ENCODE measurements at regions not wholly inside any gene's neighbourhood (a gene's known extent, or its start where the extent isn't known, plus 50 kb on each side); places are given as distances from the start of the nearest gene placed in this dataset.

DNA sequence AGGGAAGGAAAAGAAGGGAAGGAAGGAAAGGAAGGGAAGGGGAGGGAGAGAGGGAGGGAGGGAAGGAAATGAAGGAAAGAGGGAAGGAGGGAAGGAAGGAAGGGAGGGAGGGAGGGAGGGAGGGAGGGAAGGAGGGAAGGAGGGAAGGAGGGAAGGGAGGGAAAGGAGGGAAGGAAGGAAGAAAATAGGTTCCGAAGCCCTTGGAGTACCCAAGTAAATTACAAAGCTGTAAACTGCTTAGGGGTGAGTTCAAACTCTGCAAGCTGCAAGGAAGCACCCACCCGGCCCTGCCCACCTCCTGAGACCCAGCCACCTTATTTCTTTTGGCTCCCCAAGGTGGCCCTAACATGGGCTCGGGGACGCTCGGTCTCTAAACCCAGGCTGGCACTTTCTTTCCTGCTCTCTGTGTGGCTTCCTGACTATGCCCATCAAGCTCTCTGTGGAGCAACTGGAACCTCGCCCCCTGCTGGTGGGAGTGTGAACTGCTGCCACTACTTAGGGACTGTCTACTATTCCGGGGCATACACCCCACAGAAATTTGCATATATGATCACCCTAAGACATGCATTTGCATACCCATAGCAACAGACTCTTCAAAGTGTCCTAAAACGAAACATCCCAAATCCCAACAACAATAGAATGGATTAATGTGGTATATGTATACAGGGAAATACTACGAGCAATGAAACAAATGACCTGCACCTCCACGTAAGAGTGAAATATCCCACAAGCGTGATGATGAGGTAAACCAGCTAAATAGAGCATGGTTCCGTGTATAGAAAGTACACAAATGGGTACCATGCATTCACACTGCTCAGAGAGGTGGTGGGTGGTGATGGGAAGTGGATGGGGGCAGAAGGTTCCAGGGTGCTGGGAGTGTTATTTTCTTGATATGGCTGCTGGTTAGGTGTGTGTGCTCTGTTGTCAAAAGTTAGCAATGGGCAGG is 151.7 kb upstream of the TBL1X start:
- no peak for FAIRE-seq
- no peak for DNase-seq (ENCODE audit: low spot score)

- FAIRE-seq: no peak
- DNase-seq (ENCODE audit: low spot score): no peak
Observed at GRCh38 chrX:9315086-9315485, 149.8 kb upstream of the TBL1X start.

- DNase-seq (ENCODE audit: low spot score) (no peak), FAIRE-seq (no peak)
Observed at GRCh38 chrX:9316096-9316495, 148.8 kb upstream of the TBL1X start.

DNA sequence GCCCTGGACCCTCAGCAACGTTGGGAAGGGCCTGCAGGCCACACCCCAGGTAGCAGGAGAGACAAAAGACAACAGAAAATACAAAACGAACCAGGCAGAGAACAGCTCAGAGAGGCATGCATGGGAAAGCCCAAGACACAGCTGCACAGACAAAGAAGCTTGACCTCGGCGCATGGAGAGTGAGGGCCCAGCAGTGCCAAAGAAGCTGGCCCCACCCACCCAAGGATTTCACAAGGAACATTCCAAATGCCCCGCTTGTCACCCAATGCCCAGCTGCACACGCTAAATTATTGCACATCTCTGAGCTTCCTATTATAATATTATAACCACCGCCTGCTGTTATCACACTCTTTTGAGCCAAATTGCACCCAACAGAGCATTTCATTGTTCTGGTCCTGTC is 147.7 kb upstream of the TBL1X start:
- no peak for FAIRE-seq

GRCh38 chrX:9318213-9318612 is 146.6 kb upstream of the TBL1X start:
- FAIRE-seq (no peak), DNase-seq (ENCODE audit: low spot score) (no peak)

More for the DNA sequence above, 147.7 kb upstream of the TBL1X start:
- DNase-seq (ENCODE audit: low spot score): no peak

GRCh38 chrX:9318766-9319165 is 146.1 kb upstream of the TBL1X start:
- FAIRE-seq: no peak

DNA sequence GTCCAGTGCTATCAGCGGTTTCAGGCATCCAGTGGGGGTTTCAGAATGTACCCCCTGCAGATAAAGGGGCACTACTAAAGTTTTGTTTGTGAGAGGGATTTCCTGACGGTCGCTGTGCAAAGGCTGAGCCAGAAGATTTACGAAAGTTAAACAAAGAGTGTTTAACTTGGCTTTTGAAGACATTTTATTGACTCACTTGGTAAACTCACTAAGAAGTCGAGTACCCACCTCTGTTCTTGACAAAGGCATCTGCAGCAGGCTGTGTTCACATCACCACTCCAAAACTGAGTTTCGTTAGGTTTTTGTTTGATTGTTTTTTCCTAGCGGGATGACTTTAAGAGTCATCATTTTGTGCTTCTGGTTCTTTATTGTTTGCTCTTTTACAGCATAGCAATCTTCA is 143.9 kb upstream of the TBL1X start:
- FAIRE-seq (no peak), DNase-seq (ENCODE audit: low spot score) (no peak)

More at GRCh38 chrX:9318766-9319165, 146.1 kb upstream of the TBL1X start:
- no peak for DNase-seq (ENCODE audit: low spot score)

DNA sequence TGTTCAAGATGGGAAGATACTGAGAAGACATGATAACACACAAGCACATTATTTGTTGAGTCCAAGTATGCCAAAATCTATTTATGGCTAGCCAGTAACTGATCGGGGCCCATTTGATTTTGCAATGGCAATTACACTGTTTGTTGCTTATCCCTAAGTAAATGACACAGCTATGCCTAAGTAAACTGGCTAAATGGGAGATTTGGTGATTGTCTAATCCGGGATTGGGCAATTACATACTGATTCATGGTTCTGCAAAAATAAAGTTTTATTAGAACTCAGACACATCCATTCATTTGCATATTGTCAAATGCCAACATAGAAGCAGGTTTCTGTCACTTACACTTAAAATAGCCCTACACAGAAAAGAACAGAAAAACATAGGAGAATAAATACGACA is 140.2 kb upstream of the TBL1X start:
- FAIRE-seq: no peak

DNA sequence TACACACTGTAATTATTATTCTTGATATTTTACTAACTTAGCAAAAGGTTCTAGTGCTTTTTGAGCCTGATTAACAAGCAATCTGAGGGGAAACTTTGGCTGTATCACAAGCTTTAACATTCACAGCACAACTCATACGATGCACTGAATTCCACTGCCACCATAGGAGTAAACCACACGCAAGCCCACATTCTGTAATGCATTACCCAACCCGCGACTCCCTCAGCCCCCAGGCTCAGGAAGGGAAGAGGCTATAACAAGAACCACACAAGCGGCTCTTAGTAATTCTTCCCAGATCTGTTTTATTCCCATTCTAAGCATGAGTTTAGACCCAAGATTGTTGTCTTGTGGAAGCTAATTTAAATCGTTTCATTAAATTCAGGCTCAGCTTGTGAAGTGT is 138.5 kb upstream of the TBL1X start:
- DNase-seq (ENCODE audit: low spot score) (no peak), FAIRE-seq (no peak)

More for the DNA sequence above, 140.2 kb upstream of the TBL1X start:
- no peak for DNase-seq (ENCODE audit: low spot score)

GRCh38 chrX:9327086-9327746 is 137.6 kb upstream of the TBL1X start:
- DNase-seq (ENCODE audit: low spot score): no peak
- no peak for FAIRE-seq

DNA sequence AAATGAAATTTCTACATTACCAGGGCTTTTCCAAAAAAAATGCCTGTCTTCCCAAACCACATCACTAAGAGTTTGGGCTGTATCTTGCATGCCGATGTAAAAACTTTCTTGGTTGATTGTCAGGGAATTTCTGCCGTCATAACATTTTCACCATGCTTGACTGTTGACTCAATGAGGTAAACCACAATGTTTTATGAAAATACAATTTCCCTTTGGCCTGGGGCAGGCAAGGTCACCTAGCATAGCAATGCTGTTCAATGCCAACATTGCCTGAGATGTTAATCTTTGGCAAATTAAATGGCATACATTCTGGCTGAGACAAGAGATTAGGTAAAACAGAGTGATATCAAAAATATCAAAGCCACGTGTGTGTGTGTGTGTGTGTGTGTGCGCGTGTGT is 137.1 kb upstream of the TBL1X start:
- DNase-seq (ENCODE audit: low spot score) (peak; percentile 64), FAIRE-seq (peak; percentile 84)

- FAIRE-seq (no peak), DNase-seq (ENCODE audit: low spot score) (no peak)
Observed at GRCh38 chrX:9329056-9329455, 135.8 kb upstream of the TBL1X start.

GRCh38 chrX:9330249-9330982 is 134.4 kb upstream of the TBL1X start:
- FAIRE-seq (no peak), DNase-seq (ENCODE audit: low spot score) (no peak)

DNA sequence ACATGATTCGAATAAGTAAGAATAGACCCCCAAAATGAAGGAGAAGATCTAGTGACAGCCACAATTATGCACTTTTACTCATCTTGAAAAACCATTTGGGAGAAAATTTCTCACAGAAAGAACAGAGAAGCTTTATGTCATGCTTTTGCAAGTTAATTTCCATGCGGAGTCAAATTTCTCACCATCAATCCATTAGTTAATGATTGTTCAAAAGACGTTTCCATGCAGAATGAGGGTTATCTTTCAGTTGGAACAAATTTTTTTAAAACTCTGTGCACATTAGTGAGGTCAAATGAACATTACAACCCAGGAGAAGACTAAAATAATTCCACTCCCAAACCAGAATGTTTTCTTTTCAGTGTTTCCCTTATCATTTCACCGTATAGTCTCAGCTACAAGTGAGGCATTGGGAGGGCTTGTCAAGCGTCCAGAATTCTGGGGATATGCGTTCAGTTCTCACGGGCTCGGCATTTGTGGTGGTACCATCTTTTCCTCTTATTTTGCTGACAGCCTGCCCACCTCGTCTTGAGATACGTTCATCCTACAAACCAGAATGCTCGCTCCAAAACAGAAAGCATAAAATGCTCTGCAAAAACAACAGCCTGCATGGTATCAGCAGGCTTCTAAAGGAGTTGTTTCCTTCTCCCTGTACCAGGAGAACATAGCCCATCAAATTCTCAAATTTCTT is 130.8 kb upstream of the TBL1X start:
- DNase-seq (ENCODE audit: low spot score): no peak
- FAIRE-seq: peak; percentile 7

- FAIRE-seq: no peak
- no peak for DNase-seq (ENCODE audit: low spot score)
Observed at GRCh38 chrX:9335251-9335650, 129.6 kb upstream of the TBL1X start.

DNA sequence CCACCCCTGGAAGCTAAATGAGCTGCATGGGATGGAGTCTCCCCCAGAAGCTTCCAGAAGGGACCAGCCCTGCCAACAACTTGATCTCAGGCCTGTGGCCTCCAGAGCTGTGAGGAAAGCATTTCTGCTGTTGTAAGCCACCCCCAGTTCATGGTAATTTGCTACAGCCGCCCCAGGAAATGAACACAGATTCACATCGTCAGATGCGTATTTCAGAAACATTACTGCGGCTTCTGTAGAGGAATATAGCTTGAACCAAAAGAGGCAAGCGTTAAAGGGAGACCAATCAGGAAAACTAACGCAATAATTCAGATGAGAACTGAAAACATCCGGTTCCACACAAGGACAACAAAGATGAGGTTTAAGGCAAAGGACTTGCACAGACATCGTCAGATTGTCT is 128.4 kb upstream of the TBL1X start:
- no peak for FAIRE-seq
- no peak for DNase-seq (ENCODE audit: low spot score)

DNA sequence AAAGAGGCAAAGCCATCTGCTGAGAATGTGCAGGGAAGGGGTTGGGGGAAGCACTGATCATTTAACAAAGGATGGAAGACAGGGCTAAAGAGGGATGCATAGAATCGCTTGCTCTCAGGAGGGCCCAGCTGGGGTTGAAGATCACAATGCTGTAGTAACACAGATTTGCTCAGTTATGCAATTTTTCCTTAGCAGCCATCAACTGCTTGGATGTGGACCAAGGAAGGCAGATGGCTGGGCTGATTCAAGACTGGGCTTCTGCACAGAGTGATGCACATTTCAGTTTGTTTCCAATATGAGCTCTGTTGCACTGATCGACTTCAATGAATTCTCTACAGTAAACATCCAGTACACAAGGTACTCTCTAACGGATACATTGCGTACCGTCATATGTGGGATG is 127.8 kb upstream of the TBL1X start:
- FAIRE-seq: no peak
- DNase-seq (ENCODE audit: low spot score): no peak

DNA sequence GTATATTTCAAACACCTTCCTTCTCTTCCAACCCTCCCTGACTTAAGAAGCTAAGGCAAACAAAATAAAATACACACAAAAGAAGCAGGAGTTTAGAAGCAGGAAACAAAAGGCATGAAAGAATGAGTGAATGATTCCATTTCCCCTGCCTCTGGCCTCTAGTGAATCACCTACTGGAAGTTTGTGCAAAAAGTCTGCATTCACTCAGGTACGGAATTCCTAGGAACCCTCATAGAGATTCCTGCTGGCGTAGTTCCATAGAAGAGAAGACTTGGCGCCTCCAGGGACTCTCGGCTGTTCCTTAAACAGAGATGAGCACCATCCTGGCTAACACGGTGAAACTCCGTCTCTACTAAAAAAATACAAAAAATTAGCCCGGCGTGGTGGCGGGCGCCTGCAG is 125.9 kb upstream of the TBL1X start:
- FAIRE-seq (no peak), DNase-seq (ENCODE audit: low spot score) (no peak)

- DNase-seq (ENCODE audit: low spot score): no peak
- FAIRE-seq: no peak
Observed at GRCh38 chrX:9339603-9340491, 125.0 kb upstream of the TBL1X start.

DNA sequence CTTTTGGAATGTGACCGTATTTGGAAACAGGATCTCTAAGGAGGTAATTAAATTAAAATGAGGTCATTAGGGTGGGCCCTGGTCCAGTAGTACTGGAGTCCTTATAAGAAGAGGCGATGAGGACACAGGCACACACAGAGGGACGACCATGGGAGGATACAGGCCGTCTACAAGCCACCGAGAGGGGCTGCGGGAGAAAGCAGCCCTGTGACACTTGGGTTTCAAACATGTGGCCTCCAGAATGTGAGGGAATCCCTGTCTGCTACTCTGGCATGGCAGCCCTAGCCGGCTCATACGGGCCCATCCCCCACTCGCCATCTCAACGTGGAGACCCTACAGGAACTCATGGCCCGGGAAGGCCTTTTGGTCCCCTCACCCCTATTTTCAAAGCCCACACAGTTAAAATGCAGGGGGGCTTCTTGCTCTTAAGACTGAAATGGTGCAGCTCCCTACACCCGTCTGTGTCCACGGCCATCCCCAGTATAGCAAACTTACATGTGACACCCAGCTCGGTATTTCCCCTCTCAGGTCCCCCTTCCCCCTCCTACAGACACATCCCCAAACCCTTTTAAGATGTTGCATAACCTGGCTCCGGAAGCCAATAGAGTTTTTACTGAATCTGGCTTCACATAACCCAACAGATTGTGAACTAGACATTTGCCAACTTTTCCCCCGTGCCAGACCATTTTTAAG is 124.1 kb upstream of the TBL1X start:
- FAIRE-seq (no peak), DNase-seq (ENCODE audit: low spot score) (no peak)

Measured in RCC 7860 (cell line).